SK-N-MC (cell line): ENCODE measurements at regions not wholly inside any gene's neighbourhood (a gene's known extent, or its start where the extent isn't known, plus 50 kb on each side); places are given as distances from the start of the nearest gene placed in this dataset.

Source experiments
- EZH2 ChIP-seq: fragments of 200-600 bp; sonication (generic); IDR thresholded peaks from one replicate; pipeline ENCODE4 v1.6.1; 2017; ENCODE audit warnings: antibody characterized with exemption
- FOXP2 ChIP-seq: optimal IDR thresholded peaks from 2 replicates; pipeline ENCODE3; 2011; ENCODE audit warnings: mild to moderate bottlenecking, moderate library complexity; ENCODE audit not compliant: insufficient read depth; ENCODE audit errors: extremely low read length, control extremely low read depth
- POLR2AphosphoS5 ChIP-seq: IDR thresholded peaks from 2 replicates; pipeline ENCODE4 v1.6.1; 2012; ENCODE audit warnings: mild to moderate bottlenecking, low read depth, low read length, borderline replicate concordance

DNA sequence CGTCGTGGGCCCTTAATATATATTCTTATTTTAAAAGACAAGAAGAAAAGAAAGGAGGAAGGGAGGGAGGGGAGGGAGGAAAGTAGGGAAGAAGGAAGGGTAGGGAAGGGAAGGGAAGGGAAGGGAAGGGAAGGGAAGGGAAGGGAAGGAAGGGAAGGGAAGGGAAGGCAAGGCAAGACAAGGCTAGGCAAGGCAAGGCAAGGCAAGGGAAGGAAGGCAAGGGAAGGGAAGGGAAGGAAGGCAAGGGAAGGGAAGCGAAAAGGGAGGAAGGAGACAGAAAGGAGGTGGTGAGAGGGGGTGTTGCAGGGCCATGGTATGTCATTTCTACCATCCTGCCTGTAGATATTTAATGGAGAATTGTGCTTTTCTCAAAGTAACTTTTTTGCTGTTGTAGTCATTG lies 83.9 kb upstream of the BTBD3 start:
- TF ChIP-seq EZH2, result no peak
- TF ChIP-seq POLR2AphosphoS5, result no peak
- no peak for TF ChIP-seq FOXP2
